Gastrocnemius medialis (tissue), 4 donors: ENCODE measurements at regions not wholly inside any gene's neighbourhood (a gene's known extent, or its start where the extent isn't known, plus 50 kb on each side); places are given as distances from the start of the nearest gene placed in this dataset.

Experiments
- POLR2A ChIP-seq, 2 donors: fragments of 450-650 bp; IDR thresholded peaks; one replicate each; pipeline ENCODE4 v1.6.1; 2017; ENCODE audit warnings: antibody characterized with exemption in 2 of 2, mild to moderate bottlenecking in 2 of 2, moderate library complexity in 2 of 2
- TF ChIP-seq, protein P1 (sequence below), 5 experiments: fragments of 450-650 bp in 3 of 5; fragments of 200-600 bp in 2 of 5; sonication (generic) in 2 of 5; IDR thresholded peaks in 4 of 5; conservative IDR thresholded peaks in 1 of 5; 1 replicate in 4 of 5; 2 replicates in 1 of 5; pipeline ENCODE4 v1.5.1; 2016 to 2019; ENCODE audit warnings: antibody characterized with exemption in 5 of 5, mild to moderate bottlenecking in 3 of 5, moderate library complexity in 3 of 5

GRCh38 chr1:224507771-224508523 is 73.3 kb upstream of the WDR26 start:
- TF ChIP-seq, protein P1, sequence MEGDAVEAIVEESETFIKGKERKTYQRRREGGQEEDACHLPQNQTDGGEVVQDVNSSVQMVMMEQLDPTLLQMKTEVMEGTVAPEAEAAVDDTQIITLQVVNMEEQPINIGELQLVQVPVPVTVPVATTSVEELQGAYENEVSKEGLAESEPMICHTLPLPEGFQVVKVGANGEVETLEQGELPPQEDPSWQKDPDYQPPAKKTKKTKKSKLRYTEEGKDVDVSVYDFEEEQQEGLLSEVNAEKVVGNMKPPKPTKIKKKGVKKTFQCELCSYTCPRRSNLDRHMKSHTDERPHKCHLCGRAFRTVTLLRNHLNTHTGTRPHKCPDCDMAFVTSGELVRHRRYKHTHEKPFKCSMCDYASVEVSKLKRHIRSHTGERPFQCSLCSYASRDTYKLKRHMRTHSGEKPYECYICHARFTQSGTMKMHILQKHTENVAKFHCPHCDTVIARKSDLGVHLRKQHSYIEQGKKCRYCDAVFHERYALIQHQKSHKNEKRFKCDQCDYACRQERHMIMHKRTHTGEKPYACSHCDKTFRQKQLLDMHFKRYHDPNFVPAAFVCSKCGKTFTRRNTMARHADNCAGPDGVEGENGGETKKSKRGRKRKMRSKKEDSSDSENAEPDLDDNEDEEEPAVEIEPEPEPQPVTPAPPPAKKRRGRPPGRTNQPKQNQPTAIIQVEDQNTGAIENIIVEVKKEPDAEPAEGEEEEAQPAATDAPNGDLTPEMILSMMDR (IDR thresholded peaks at IDR 0.05 in 4 of 5, conservative IDR thresholded peaks at IDR 0.05 in 1 of 5): no peak
- TF ChIP-seq POLR2A (IDR thresholded peaks at IDR 0.05): no peak
